ENCODE measurements at regions not wholly inside any gene's neighbourhood (a gene's known extent, or its start where the extent isn't known, plus 50 kb on each side); places are given as distances from the start of the nearest gene placed in this dataset.

- TF ChIP-seq CTCF (IDR thresholded peaks at IDR 0.05 in 4 of 5, conservative IDR thresholded peaks at IDR 0.05 in 1 of 5), result no peak
- no peak for TF ChIP-seq POLR2A (IDR thresholded peaks at IDR 0.05)
- in situ Hi-C loops (cut with MboI; ENCODE audit: low sequenced_read_pairs in 4 of 4), result no loop called here
- H3K36me3 ChIP-seq, result no peaks in the 10 kb centered on the region
- H3K4me1 ChIP-seq, result no peaks in the 10 kb centered on the region
- H3K9me3 ChIP-seq, result no peaks in the 10 kb centered on the region
- DNase-seq, result no peak
- no peak overlapping the region for H3K4me3 ChIP-seq
- intact Hi-C loops (cut with DNase I; ENCODE audit: low total_unique reads), result no loop called here
- H3K27me3 ChIP-seq, result no peaks in the 10 kb centered on the region
- ATAC-seq, result no peak
- no peak overlapping the region for H3K27ac ChIP-seq
Observed at GRCh38 chr19:30162718-30163117, 209.5 kb upstream of the ZNF536 start.

- Histone ChIP-seq H3K36me3 (no peaks in the 10 kb centered on the region), H3K4me1 (no peaks in the 10 kb centered on the region), H3K27me3 (no peaks in the 10 kb centered on the region), H3K4me3 (no peak overlapping the region), H3K9me3 (no peaks in the 10 kb centered on the region), H3K27ac (no peak overlapping the region)
- no peak for ATAC-seq
- in situ Hi-C loops (cut with MboI; ENCODE audit: low sequenced_read_pairs in 4 of 4) (no loop called here), intact Hi-C loops (cut with DNase I; ENCODE audit: low total_unique reads) (no loop called here)
- TF ChIP-seq POLR2A (IDR thresholded peaks at IDR 0.05) (no peak), CTCF (IDR thresholded peaks at IDR 0.05 in 4 of 5, conservative IDR thresholded peaks at IDR 0.05 in 1 of 5) (no peak)
- no peak for DNase-seq
Observed at GRCh38 chr19:30163663-30164062, 208.5 kb upstream of the ZNF536 start.

- no peak overlapping the region for H3K4me3 ChIP-seq
- in situ Hi-C loops (cut with MboI; ENCODE audit: low sequenced_read_pairs in 4 of 4) (no loop called here), intact Hi-C loops (cut with DNase I; ENCODE audit: low total_unique reads) (no loop called here)
- no peaks in the 10 kb centered on the region for H3K36me3 ChIP-seq
- no peak for TF ChIP-seq POLR2A (IDR thresholded peaks at IDR 0.05)
- no peak for TF ChIP-seq CTCF (IDR thresholded peaks at IDR 0.05 in 4 of 5, conservative IDR thresholded peaks at IDR 0.05 in 1 of 5)
- DNase-seq, result no peak
- H3K27me3 ChIP-seq, result no peaks in the 10 kb centered on the region
- H3K4me1 ChIP-seq, result no peaks in the 10 kb centered on the region
- no peak overlapping the region for H3K27ac ChIP-seq
- H3K9me3 ChIP-seq, result no peaks in the 10 kb centered on the region
- no peak for ATAC-seq
Observed at GRCh38 chr19:30165228-30165813, 206.9 kb upstream of the ZNF536 start.

GRCh38 chr19:30167206-30167868 is 204.8 kb upstream of the ZNF536 start:
- no peak for ATAC-seq
- no peak overlapping the region for H3K4me3 ChIP-seq
- no peak overlapping the region for H3K27ac ChIP-seq
- H3K9me3 ChIP-seq, result no peaks in the 10 kb centered on the region
- intact Hi-C loops (cut with DNase I; ENCODE audit: low total_unique reads) (no loop called here), in situ Hi-C loops (cut with MboI; ENCODE audit: low sequenced_read_pairs in 4 of 4) (no loop called here)
- no peaks in the 10 kb centered on the region for H3K4me1 ChIP-seq
- H3K36me3 ChIP-seq, result no peaks in the 10 kb centered on the region
- no peak for TF ChIP-seq CTCF (IDR thresholded peaks at IDR 0.05 in 4 of 5, conservative IDR thresholded peaks at IDR 0.05 in 1 of 5)
- no peak for TF ChIP-seq POLR2A (IDR thresholded peaks at IDR 0.05)
- H3K27me3 ChIP-seq, result no peaks in the 10 kb centered on the region
- no peak for DNase-seq

Measured in gastrocnemius medialis (tissue), 4 donors.